B cell (primary cell): ENCODE measurements at regions not wholly inside any gene's neighbourhood (a gene's known extent, or its start where the extent isn't known, plus 50 kb on each side); places are given as distances from the start of the nearest gene placed in this dataset.

Source experiments
- ATAC-seq: fragments of 200-7000 bp; cut with Tn5 transposase; one replicate; pipeline ENCODE4 v1.10.0; 2021; ENCODE audit warnings: low read depth, mild to moderate bottlenecking, moderate number of reproducible peaks, moderate library complexity
- CTCF ChIA-PET: fragments of 350-600 bp; sonication (Branson Sonifier 250); formaldehyde crosslinking; loops from one replicate; lab custom pipeline; 2021; ENCODE audit warnings: antibody characterized with exemption, inconsistent platforms; lab: Charles Lee
- POLR2A ChIA-PET: fragments of 350-600 bp; sonication (Branson Sonifier 250); formaldehyde crosslinking; loops from one replicate; lab custom pipeline; 2021; ENCODE audit warnings: antibody characterized with exemption; lab: Charles Lee
- DNase-seq: peaks from one replicate; pipeline ENCODE4 v3.0.0; 2013
- H2AFZ ChIP-seq: 2 replicates; pipeline ENCODE4 v1.6.1; 2012; ENCODE audit warnings: mild to moderate bottlenecking, low read depth, low read length; ENCODE audit not compliant: insufficient read depth, poor library complexity, severe bottlenecking
- H3K27ac ChIP-seq, 2 donors: 1 replicate in 1 of 2; 2 replicates in 1 of 2; pipeline ENCODE4 v1.5.1; 2012 to 2013; ENCODE audit warnings: low read length in 2 of 2, mild to moderate bottlenecking in 2 of 2, moderate library complexity in 1 of 2
- H3K27me3 ChIP-seq, 4 experiments: fragments of 200-600 bp in 1 of 4; sonication (generic) in 1 of 4; replicated peaks in 1 of 4; 1 replicate in 2 of 4; 2 replicates in 2 of 4; pipeline versions ENCODE4 v1.6.1 to v1.7.0; 2013 to 2016; ENCODE audit warnings: low read length in 3 of 4, mild to moderate bottlenecking in 2 of 4, mixed read lengths in 1 of 4, moderate library complexity in 1 of 4; ENCODE audit not compliant: insufficient read depth in 4 of 4, control insufficient read depth in 3 of 4; ENCODE audit errors: control extremely low read depth in 1 of 4
- H3K36me3 ChIP-seq, 2 experiments: replicated peaks in 1 of 2; 1 replicate in 1 of 2; 2 replicates in 1 of 2; pipeline versions ENCODE4 v1.6.1 to v1.7.1; 2013; ENCODE audit warnings: low read length in 1 of 2; ENCODE audit not compliant: insufficient read depth in 2 of 2, control insufficient read depth in 1 of 2; ENCODE audit errors: control extremely low read depth in 1 of 2, extremely low read depth in 1 of 2
- H3K4me1 ChIP-seq, 2 donors: fragments of 200-600 bp in 1 of 2; sonication (generic) in 1 of 2; 1 replicate in 1 of 2; 2 replicates in 1 of 2; pipeline versions ENCODE4 v1.5.1 to v1.6.1; 2013 to 2017; ENCODE audit warnings: low read length in 2 of 2; ENCODE audit not compliant: control insufficient read depth in 2 of 2, insufficient read depth in 2 of 2
- H3K4me2 ChIP-seq: replicated peaks from 2 replicates; pipeline ENCODE3; 2012; ENCODE audit warnings: mild to moderate bottlenecking, low read depth, low read length; ENCODE audit not compliant: poor library complexity, severe bottlenecking
- H3K4me3 ChIP-seq, 5 experiments: fragments of 200-600 bp in 1 of 5; sonication (generic) in 1 of 5; 1 replicate in 3 of 5; 2 replicates in 2 of 5; pipeline versions ENCODE4 v1.5.1 to v1.7.0; 2011 to 2016; ENCODE audit warnings: low read length in 4 of 5, mild to moderate bottlenecking in 4 of 5, low read depth in 2 of 5, control low read depth in 1 of 5, moderate library complexity in 1 of 5; ENCODE audit not compliant: insufficient read depth in 1 of 5; ENCODE audit errors: control extremely low read depth in 1 of 5, extremely low read depth in 1 of 5
- H3K79me2 ChIP-seq: fragments of 200-600 bp; sonication (generic); one replicate; pipeline ENCODE4 v1.6.0; 2016; ENCODE audit warnings: low read length; ENCODE audit not compliant: control insufficient read depth, insufficient read depth
- H3K9ac ChIP-seq: fragments of 200-600 bp; sonication (generic); 2 replicates; pipeline ENCODE4 v1.6.1; 2017; ENCODE audit warnings: mild to moderate bottlenecking, low read length, moderate library complexity
- H3K9me3 ChIP-seq, 3 donors: one replicate each; pipeline versions ENCODE4 v1.6.1 to v1.7.1; 2013; ENCODE audit warnings: low read length in 2 of 3; ENCODE audit not compliant: control insufficient read depth in 2 of 3, insufficient read depth in 1 of 3; ENCODE audit errors: control extremely low read depth in 1 of 3
- H4K20me1 ChIP-seq: 2 replicates; pipeline ENCODE4 v1.6.0; 2012; ENCODE audit warnings: mild to moderate bottlenecking, low read length; ENCODE audit not compliant: insufficient read depth, control insufficient read depth, poor library complexity, severe bottlenecking
- H3K27ac Mint-ChIP-seq: one replicate; pipeline ENCODE4 v1.8.0; 2021; ENCODE audit warnings: mixed read lengths
- H3K27me3 Mint-ChIP-seq: one replicate; pipeline ENCODE4 v1.8.0; 2021; ENCODE audit warnings: mixed read lengths
- H3K4me1 Mint-ChIP-seq: one replicate; pipeline ENCODE4 v1.8.0; 2021; ENCODE audit warnings: mixed read lengths
- H3K4me3 Mint-ChIP-seq: one replicate; pipeline ENCODE4 v1.8.0; 2021; ENCODE audit warnings: mixed read lengths
- H3K9me3 Mint-ChIP-seq: one replicate; pipeline ENCODE4 v1.8.0; 2022; ENCODE audit warnings: mixed read lengths; ENCODE audit not compliant: insufficient read depth
- EZH2 ChIP-seq: IDR thresholded peaks from 2 replicates; pipeline ENCODE4 v1.6.1; 2012; ENCODE audit warnings: borderline replicate concordance, low read depth, mild to moderate bottlenecking, moderate library complexity, low read length; ENCODE audit not compliant: insufficient read depth, poor library complexity, severe bottlenecking
- WGBS: methylation state at CpG from one replicate; pipeline ENCODE4 v1.1.5; 2013; ENCODE audit warnings: missing lambda C conversion rate; ENCODE audit not compliant: insufficient coverage; 5-methylcytosine and 5-hydroxymethylcytosine counted together
- intact Hi-C: fragments of 100-400 bp; cut with micrococcal nuclease; formaldehyde crosslinking; loops from one replicate; pipeline ENCODE4 v1.10.0; 2022
- TF ChIP-seq, protein P1 (sequence below): fragments of 200-600 bp; IDR thresholded peaks from one replicate; pipeline ENCODE4 v1.8.0; 2022; ENCODE audit warnings: antibody characterized with exemption, mild to moderate bottlenecking

GRCh38 chr1:244150665-244151064 lies 99.6 kb downstream of the ZBTB18 start:
- no peaks in the 10 kb centered on the region for H3K9me3 ChIP-seq
- H3K4me2 ChIP-seq: no peak overlapping the region
- ChIA-PET CTCF (no interaction called here), POLR2A (no interaction called here)
- H3K27me3 ChIP-seq: no peaks in the 10 kb centered on the region
- H3K9me3 Mint-ChIP-seq: no peaks in the 10 kb centered on the region
- intact Hi-C loops: no loop called here
- no peak overlapping the region for H3K4me3 ChIP-seq
- no peak for ATAC-seq
- no peak overlapping the region for H3K27ac ChIP-seq
- peaks cover 8% of the 10 kb centered on the region for H3K27me3 Mint-ChIP-seq
- DNase-seq: no peak
- H3K79me2 ChIP-seq: no peaks in the 10 kb centered on the region
- no peaks in the 10 kb centered on the region for H3K36me3 ChIP-seq
- TF ChIP-seq, protein P1, sequence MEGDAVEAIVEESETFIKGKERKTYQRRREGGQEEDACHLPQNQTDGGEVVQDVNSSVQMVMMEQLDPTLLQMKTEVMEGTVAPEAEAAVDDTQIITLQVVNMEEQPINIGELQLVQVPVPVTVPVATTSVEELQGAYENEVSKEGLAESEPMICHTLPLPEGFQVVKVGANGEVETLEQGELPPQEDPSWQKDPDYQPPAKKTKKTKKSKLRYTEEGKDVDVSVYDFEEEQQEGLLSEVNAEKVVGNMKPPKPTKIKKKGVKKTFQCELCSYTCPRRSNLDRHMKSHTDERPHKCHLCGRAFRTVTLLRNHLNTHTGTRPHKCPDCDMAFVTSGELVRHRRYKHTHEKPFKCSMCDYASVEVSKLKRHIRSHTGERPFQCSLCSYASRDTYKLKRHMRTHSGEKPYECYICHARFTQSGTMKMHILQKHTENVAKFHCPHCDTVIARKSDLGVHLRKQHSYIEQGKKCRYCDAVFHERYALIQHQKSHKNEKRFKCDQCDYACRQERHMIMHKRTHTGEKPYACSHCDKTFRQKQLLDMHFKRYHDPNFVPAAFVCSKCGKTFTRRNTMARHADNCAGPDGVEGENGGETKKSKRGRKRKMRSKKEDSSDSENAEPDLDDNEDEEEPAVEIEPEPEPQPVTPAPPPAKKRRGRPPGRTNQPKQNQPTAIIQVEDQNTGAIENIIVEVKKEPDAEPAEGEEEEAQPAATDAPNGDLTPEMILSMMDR: no peak
- no peak for TF ChIP-seq EZH2
- WGBS: no CpG with 5 or more reads among the region's 4 CpGs
- no peak overlapping the region for H3K9ac ChIP-seq
- H3K27ac Mint-ChIP-seq: no peak overlapping the region
- no peaks in the 10 kb centered on the region for H4K20me1 ChIP-seq
- H2AFZ ChIP-seq: no peak overlapping the region
- H3K4me3 Mint-ChIP-seq: no peak overlapping the region
- peaks cover 2% of the 10 kb centered on the region for H3K4me1 Mint-ChIP-seq
- H3K4me1 ChIP-seq: no peaks in the 10 kb centered on the region

DNA sequence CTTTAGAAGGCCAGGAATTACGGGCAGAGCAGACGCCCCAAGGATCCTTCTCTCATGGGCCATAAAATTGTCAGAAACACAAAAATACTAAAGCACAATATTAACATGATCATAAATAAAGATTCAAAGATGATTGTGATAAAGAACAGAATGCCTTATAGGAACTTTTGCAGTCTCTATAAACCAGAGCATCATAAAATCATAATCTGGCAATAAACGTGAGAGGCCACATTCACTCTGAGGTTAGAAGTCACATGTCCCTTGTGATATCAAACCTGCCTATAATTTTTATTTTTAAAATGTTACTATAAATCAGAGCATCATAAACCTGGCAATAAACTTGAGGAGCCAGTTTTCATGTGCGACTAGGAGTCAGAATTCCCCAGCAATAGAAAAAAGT lies 100.5 kb downstream of the ZBTB18 start:
- Mint-ChIP-seq H3K4me1 (peaks cover 2% of the 10 kb centered on the region), H3K4me3 (no peak overlapping the region), H3K27ac (no peak overlapping the region), H3K27me3 (peaks cover 11% of the 10 kb centered on the region), H3K9me3 (no peaks in the 10 kb centered on the region)
- DNase-seq: no peak
- no peak overlapping the region for H2AFZ ChIP-seq
- POLR2A ChIA-PET: no interaction called here
- no peak overlapping the region for H3K9ac ChIP-seq
- intact Hi-C loops: no loop called here
- no peaks in the 10 kb centered on the region for H4K20me1 ChIP-seq
- H3K4me2 ChIP-seq: no peak overlapping the region
- no peak overlapping the region for H3K27ac ChIP-seq
- no peak overlapping the region for H3K4me3 ChIP-seq
- CTCF ChIA-PET: no interaction called here
- H3K27me3 ChIP-seq: no peaks in the 10 kb centered on the region
- H3K9me3 ChIP-seq: no peaks in the 10 kb centered on the region
- WGBS: no CpG with 5 or more reads among the region's 4 CpGs
- TF ChIP-seq, protein P1: no peak
- no peak for TF ChIP-seq EZH2
- no peaks in the 10 kb centered on the region for H3K79me2 ChIP-seq
- H3K36me3 ChIP-seq: no peaks in the 10 kb centered on the region
- no peak for ATAC-seq
- H3K4me1 ChIP-seq: no peaks in the 10 kb centered on the region
